A204.1 (cell line): ENCODE measurements at regions not wholly inside any gene's neighbourhood (a gene's known extent, or its start where the extent isn't known, plus 50 kb on each side); places are given as distances from the start of the nearest gene placed in this dataset.

Source experiments
- FAIRE-seq: peaks from 2 replicates; lab custom pipeline; 2012; peaks lifted over from hg19 to GRCh38; lab: Jason Lieb, UNC

- FAIRE-seq = no peak
Observed at GRCh38 chr5:117058740-117059139, 484.1 kb upstream of the SEMA6A start.

- no peak for FAIRE-seq
Observed at GRCh38 chr5:117055517-117055916, 480.9 kb upstream of the SEMA6A start.

- no peak for FAIRE-seq
Observed at GRCh38 chr5:117054911-117055310, 480.3 kb upstream of the SEMA6A start.

GRCh38 chr5:117054141-117054540 lies 479.5 kb upstream of the SEMA6A start:
- FAIRE-seq = no peak

GRCh38 chr5:117041926-117042595 lies 467.4 kb upstream of the SEMA6A start:
- FAIRE-seq = no peak

GRCh38 chr5:117039035-117039434 lies 464.4 kb upstream of the SEMA6A start:
- no peak for FAIRE-seq

- FAIRE-seq = no peak
Observed at GRCh38 chr5:117027384-117027783, 452.8 kb upstream of the SEMA6A start.

GRCh38 chr5:117020999-117021398 lies 446.4 kb upstream of the SEMA6A start:
- FAIRE-seq = no peak

GRCh38 chr5:117013280-117013877 lies 438.8 kb upstream of the SEMA6A start:
- FAIRE-seq = no peak

- no peak for FAIRE-seq
Observed at GRCh38 chr5:117010574-117010973, 436.0 kb upstream of the SEMA6A start.

GRCh38 chr5:116998024-116998423 lies 423.4 kb upstream of the SEMA6A start:
- FAIRE-seq = no peak

- no peak for FAIRE-seq
Observed at GRCh38 chr5:116992681-116993080, 418.1 kb upstream of the SEMA6A start.

GRCh38 chr5:116989995-116990394 lies 415.4 kb upstream of the SEMA6A start:
- FAIRE-seq = no peak

GRCh38 chr5:116982035-116982434 lies 407.4 kb upstream of the SEMA6A start:
- no peak for FAIRE-seq

GRCh38 chr5:116980581-116980980 lies 406.0 kb upstream of the SEMA6A start:
- no peak for FAIRE-seq

GRCh38 chr5:116976767-116977166 lies 402.1 kb upstream of the SEMA6A start:
- FAIRE-seq = no peak

GRCh38 chr5:116971131-116971530 lies 396.5 kb upstream of the SEMA6A start:
- FAIRE-seq = no peak

- no peak for FAIRE-seq
Observed at GRCh38 chr5:116970318-116970717, 395.7 kb upstream of the SEMA6A start.

GRCh38 chr5:116964438-116964837 lies 389.8 kb upstream of the SEMA6A start:
- no peak for FAIRE-seq

GRCh38 chr5:116961021-116961420 lies 386.4 kb upstream of the SEMA6A start:
- FAIRE-seq = no peak

GRCh38 chr5:116959843-116960242 lies 385.2 kb upstream of the SEMA6A start:
- no peak for FAIRE-seq

GRCh38 chr5:116953251-116953930 lies 378.8 kb upstream of the SEMA6A start:
- no peak for FAIRE-seq

- FAIRE-seq = no peak
Observed at GRCh38 chr5:116951219-116951618, 376.6 kb upstream of the SEMA6A start.
